ENCODE measurements at regions not wholly inside any gene's neighbourhood (a gene's known extent, or its start where the extent isn't known, plus 50 kb on each side); places are given as distances from the start of the nearest gene placed in this dataset.

- peak; percentile 77 for DNase-seq (ENCODE audit: low read depth)
Measured at GRCh38 chr16:64412578-64413280, 709.1 kb downstream of the CDH11 start.

- no peak for DNase-seq (ENCODE audit: low read depth)
Measured at GRCh38 chr16:64410306-64410705, 711.6 kb downstream of the CDH11 start.

- no peak for DNase-seq (ENCODE audit: low read depth)
Measured at GRCh38 chr16:64409783-64410210, 712.1 kb downstream of the CDH11 start.

GRCh38 chr16:64408699-64409098 is 713.2 kb downstream of the CDH11 start:
- DNase-seq (ENCODE audit: low read depth) = no peak

GRCh38 chr16:64406770-64407181 is 715.1 kb downstream of the CDH11 start:
- no peak for DNase-seq (ENCODE audit: low read depth)

GRCh38 chr16:64403352-64403751 is 718.5 kb downstream of the CDH11 start:
- no peak for DNase-seq (ENCODE audit: low read depth)

GRCh38 chr16:64398793-64399192 is 723.1 kb downstream of the CDH11 start:
- DNase-seq (ENCODE audit: low read depth) = no peak

GRCh38 chr16:64397945-64398508 is 723.8 kb downstream of the CDH11 start:
- DNase-seq (ENCODE audit: low read depth) = no peak

GRCh38 chr16:64397042-64397441 is 724.8 kb downstream of the CDH11 start:
- peak; percentile 80 for DNase-seq (ENCODE audit: low read depth)

GRCh38 chr16:64394061-64394460 is 727.8 kb downstream of the CDH11 start:
- no peak for DNase-seq (ENCODE audit: low read depth)

GRCh38 chr16:64392456-64392855 is 729.4 kb downstream of the CDH11 start:
- peak; percentile 40 for DNase-seq (ENCODE audit: low read depth)

GRCh38 chr16:64391063-64391600 is 730.7 kb downstream of the CDH11 start:
- DNase-seq (ENCODE audit: low read depth) = peak; percentile 62

GRCh38 chr16:64390102-64390501 is 731.8 kb downstream of the CDH11 start:
- DNase-seq (ENCODE audit: low read depth) = no peak

GRCh38 chr16:64384636-64385035 is 737.2 kb downstream of the CDH11 start:
- no peak for DNase-seq (ENCODE audit: low read depth)

- no peak for DNase-seq (ENCODE audit: low read depth)
Measured at GRCh38 chr16:64381979-64382378, 739.9 kb downstream of the CDH11 start.

- no peak for DNase-seq (ENCODE audit: low read depth)
Measured at GRCh38 chr16:64380751-64381150, 741.1 kb downstream of the CDH11 start.

- no peak for DNase-seq (ENCODE audit: low read depth)
Measured at GRCh38 chr16:64375391-64375980, 746.4 kb downstream of the CDH11 start.

- no peak for DNase-seq (ENCODE audit: low read depth)
Measured at GRCh38 chr16:64370112-64370511, 751.8 kb downstream of the CDH11 start.

GRCh38 chr16:64365448-64365931 is 756.4 kb downstream of the CDH11 start:
- DNase-seq (ENCODE audit: low read depth) = peak; percentile 26

- DNase-seq (ENCODE audit: low read depth) = no peak
Measured at GRCh38 chr16:64364894-64365293, 757.0 kb downstream of the CDH11 start.

GRCh38 chr16:64364416-64364815 is 757.4 kb downstream of the CDH11 start:
- DNase-seq (ENCODE audit: low read depth) = no peak

- no peak for DNase-seq (ENCODE audit: low read depth)
Measured at GRCh38 chr16:64364016-64364415, 757.8 kb downstream of the CDH11 start.

- no peak for DNase-seq (ENCODE audit: low read depth)
Measured at GRCh38 chr16:64363039-64363438, 758.8 kb downstream of the CDH11 start.

All from LHCN-M2 (cell line).